ENCODE measurements at regions not wholly inside any gene's neighbourhood (a gene's known extent, or its start where the extent isn't known, plus 50 kb on each side); places are given as distances from the start of the nearest gene placed in this dataset.

DNA sequence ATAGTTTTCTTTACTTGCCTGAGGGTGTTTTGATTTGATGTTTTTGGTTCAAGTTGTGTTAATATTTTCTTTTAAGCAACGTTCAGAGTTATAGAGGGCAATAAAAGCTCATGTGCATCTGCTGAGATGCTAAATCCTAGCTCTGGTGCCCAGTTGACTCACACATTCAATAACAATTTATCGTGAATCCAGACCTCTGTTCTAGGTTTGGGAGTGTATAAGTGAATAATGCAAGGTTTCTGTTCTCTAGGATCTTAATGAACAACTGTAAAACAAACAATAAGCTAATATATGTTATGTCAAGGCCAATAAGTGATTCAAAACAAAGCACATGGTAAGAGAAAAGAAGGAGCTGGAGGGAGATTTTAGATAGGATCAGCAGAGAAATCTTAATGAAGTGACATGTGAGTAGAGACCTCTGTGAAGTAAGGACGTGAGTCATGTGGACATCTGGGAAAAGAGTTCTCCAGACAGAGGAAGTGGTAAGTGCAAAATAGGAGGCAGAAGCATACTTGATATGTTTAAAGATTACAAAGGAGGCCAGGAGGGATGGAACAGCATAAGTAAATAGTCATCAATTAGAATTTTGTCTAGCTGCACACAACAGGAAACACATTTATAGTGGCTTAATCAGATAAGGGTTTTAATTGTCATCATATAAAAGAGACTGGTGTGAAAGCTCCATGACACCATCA is 278.5 kb upstream of the HTR2A start:
- DNase-seq (ENCODE audit: low read depth): peak; percentile 91

DNA sequence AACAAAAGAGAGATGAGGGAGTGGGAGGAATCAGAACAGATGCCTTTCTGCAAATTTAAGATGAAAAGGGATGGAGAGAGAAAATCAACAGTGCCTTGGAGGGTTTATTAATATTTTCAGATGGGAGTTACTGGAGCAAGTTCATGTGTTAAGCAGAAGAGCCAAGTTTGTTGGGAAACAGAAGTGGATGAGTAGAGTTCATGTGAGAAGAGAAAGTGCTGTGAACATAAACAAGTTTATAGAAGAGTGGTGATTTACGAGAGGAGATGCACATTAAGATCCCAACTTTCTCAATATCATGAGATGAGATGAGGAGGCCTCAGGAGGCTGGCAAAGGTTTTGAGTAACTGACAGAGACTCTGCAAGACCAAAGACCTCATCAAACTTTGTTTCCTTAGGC is 274.1 kb upstream of the HTR2A start:
- no peak for DNase-seq (ENCODE audit: low read depth)

DNA sequence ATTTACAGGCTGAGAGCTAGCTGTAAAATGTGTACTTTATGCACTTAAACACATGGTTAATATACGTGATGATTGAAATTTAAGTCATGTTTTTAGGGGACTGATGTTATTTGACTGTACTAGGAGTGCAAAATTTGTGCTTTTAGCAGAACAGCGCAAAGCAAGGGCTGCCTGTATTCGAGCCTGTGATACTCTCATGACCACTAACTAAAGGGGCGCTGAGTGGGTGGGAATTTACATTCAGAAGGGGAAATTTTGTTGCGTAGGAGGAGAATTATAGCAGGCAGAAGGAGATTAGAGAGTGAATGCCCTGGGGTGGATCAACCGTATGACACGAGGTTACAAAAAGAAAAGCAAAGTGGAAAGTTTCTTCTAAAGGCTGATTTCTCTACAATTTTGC is 271.8 kb upstream of the HTR2A start:
- no peak for DNase-seq (ENCODE audit: low read depth)

DNA sequence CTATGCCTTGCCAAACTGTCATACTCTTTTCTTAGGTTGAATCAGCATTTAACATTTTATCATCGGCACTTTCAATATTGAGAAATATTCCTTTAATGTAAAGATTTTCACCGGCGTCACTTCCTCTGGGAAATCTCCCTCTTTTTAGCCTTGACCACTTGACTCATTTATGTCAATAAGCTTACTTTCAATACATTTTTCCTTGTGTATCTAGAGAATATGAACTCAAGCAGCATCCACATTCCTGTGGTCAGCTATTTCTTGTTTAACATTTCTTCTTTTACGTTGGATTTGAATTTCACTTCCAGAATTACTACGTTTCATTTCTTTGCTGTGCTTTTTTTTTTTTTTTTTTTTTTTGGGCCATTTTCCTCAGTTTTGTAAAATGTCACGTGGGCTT is 271.2 kb upstream of the HTR2A start:
- DNase-seq (ENCODE audit: low read depth): peak; percentile 75

DNA sequence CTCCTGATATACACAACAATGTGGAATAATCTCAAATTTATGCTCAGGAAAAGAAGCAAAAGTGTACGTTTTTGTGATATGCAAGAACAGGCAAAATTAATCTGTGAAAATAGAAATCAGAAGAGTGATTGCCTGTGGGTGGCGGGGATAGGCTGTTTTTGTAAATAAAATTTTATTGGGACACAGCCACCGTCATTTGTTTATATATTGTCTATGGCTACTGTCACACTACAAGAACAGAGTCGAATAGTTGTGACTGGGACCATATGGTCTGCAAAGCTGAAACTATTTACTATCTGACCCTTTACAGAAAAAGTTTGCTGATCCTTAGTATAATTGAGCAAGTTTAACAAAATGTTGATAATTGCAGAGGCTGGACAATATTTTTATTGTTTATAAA is 269.5 kb upstream of the HTR2A start:
- DNase-seq (ENCODE audit: low read depth): no peak

DNA sequence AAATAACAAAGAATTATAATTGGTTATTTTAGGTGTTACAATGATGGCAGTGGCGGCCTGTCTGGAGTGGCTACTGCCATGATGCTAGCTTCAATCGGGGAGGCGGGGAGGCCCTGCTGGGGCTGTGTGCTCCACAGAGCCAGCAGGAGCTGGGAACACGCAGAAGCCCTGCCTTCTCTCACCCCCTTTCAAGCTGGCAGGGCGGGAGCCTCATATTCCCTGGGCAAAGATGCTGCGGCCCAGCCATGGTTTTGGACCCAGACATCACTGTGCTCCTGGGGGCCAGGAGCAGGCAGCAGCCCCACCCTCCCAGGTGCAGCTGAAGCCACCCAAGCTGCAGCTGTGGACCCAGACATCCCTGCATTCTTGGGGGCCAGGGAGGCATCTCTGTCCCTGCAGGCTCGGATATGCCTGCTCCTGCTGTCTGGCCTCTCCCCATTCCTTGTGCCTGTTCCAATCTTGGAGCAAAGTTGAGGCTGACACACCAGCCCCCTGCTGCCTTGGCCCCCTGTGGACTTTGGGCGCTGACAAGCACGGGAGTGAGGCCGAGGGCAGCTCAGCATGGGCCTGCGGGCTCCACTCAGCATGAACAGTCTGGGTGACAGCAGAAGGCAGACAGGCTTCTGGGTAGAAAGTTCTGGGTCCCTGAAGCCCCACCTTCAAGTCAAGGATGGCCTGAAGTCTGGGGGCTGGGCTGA is 263.1 kb upstream of the HTR2A start:
- no peak for DNase-seq (ENCODE audit: low read depth)

DNA sequence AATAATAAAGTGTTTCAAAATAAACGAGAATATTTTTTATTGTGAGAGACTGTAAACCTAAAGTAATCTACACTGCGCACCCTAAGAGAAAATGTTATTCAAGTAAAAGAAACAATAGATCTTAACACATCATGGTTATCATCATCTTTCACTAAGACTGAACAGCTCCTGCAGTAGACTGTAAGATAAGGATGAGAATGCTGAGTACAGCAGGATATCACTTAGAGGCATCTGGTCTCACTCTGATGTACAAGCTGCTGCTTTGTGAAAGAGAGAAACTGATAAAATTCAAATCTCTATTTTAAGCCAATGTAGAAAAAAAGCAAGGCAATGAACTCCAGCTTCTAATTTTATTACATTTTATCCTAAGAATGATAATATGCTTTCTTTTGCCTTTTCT is 261.7 kb upstream of the HTR2A start:
- no peak for DNase-seq (ENCODE audit: low read depth)

DNA sequence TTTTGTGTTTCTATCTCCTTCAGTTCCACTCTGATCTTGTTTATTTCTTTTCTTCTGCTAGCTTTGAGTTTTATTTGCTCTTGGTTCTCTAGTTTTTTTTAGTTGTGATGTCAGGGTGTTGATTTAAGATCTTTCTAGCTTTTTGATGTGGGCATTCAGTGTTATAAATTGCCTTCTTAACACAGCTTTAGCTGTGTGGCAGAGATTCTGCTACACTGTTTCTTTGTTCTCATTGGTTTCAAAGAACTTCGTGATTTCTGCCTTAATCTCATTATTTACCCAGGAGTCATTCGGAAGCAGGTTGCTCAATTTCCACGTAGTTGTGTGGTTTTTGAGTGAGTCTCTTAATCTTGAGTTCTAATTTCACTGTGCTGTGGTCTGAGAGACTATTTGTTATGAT is 251.7 kb upstream of the HTR2A start:
- DNase-seq (ENCODE audit: low read depth): no peak

DNA sequence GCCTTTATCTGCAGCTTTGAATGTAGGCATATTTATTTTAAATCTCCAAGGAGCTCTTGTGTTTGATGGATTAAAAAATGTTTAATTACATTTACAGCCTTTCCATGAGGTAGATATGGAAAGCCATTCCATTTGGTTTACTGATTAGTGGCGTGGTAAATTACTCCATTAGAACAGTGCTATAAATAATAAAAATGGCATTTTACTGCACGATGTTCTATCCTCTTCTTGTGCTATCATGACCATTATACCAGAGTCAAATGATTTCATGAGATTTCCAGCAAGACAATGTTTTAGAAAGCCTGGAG is 250.9 kb upstream of the HTR2A start:
- no peak for DNase-seq (ENCODE audit: low read depth)

DNA sequence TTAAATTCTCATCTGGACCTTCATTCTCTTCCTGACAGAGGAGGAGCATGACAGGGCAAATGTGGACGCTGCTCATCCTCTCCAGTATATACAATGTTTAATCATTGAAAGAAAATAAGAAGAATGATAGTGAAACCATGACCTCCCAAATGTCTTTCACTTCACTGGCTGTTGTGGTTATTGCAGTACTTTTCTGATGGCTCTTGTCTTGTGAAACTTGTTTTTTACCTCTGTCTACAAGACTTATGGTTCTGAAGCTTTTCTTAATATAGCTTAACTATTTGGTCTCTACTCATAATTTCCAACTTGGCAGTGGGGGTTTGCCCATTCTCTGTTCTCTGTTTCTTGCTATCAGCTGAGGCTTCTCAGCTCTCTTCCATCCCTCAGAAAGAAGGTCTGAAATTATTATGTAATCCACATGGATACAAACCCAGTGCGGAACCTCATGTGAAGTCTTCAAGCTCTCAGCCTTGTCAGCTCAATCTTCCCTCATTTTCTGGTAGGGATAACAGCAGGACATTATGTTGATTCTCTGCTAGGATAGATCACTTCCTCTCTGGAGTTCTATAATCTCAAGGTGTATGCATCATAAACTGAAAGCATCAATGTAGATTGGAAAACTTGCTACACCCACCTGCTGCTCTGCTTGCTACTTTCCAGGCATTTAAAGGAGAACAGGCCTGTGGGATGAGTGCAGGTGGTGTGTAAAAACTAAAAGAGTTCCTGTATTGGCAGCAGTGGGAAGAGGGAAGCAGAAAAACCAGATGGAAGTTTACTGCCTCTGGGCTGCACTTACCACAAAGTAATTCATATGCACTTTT is 250.3 kb upstream of the HTR2A start:
- no peak for DNase-seq (ENCODE audit: low read depth)

DNA sequence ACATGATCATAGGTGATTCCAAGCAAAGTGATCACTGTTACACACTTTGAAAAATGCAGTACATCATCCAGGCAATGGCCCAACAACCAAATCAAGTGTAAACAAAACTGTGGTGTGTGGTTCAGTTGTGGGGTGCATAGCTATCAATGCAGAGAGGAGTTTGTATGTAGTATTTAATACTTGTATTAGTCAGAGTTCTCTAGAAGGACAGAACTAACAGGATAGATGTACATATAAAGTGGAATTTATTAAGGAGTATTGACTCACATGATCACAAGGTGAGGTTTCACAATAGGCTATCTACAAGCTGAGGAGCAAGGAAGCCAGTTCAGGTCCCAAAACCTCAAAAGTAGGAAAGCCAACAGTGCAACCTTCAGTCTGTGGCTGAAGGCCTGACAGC is 249.3 kb upstream of the HTR2A start:
- peak; percentile 21 for DNase-seq (ENCODE audit: low read depth)

DNA sequence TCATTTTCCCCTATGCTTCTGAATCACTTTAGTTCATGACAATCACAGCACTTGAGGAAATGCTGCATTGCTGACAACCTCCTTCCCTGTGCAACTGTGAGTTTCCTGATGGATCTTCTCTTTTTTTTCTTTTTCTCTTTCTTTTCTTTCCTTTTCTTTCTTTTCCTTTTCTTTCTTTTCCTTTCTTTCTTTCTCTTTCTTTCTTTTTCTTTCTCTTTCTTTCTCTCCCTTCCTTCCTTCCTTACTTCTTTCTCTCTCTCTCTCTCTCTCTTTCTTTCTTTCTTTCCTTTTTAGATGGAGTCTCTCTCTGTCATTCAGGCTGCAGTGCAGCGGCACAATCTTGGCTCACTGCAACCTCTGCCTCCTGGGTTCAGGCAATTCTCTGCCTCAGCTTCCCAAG is 247.9 kb upstream of the HTR2A start:
- no peak for DNase-seq (ENCODE audit: low read depth)

DNA sequence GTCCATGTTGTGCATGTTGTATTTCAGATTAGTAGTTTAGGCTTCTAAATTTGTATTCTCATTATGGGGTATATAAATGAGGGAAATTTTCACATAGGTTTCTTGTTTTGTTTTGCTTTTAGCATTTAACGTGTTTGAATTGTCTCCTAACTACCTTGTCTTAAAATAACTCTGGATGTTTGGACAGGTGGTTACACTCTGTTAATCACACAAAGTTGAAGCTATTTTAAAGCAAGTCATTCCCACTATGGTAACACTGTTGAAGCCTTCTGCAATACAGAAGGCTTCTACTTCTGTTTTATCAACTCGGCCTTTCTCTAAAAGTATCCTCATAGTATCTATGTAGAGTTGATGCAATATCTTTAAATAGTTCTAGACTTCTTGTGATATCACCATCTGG is 245.3 kb upstream of the HTR2A start:
- DNase-seq (ENCODE audit: low read depth): no peak

DNA sequence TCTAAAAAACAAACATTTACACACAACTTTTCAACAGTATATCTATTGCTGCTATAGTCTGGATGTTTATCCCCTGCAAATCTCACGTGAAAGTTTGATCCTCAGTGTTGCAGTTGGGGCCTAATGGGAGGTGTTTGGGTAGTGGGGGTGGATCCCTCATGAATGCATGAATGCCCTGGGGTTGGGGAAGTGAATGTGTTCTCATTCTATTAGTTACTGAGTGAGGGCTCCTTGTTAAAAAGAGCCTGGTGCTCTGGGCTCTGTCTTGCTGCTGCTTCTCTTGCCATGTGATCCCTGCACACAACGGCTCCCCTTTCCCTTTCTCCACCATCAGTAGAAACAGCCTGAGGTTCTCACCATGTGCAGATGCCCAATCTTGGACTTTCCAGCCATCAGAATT is 242.7 kb upstream of the HTR2A start:
- DNase-seq (ENCODE audit: low read depth): no peak

DNA sequence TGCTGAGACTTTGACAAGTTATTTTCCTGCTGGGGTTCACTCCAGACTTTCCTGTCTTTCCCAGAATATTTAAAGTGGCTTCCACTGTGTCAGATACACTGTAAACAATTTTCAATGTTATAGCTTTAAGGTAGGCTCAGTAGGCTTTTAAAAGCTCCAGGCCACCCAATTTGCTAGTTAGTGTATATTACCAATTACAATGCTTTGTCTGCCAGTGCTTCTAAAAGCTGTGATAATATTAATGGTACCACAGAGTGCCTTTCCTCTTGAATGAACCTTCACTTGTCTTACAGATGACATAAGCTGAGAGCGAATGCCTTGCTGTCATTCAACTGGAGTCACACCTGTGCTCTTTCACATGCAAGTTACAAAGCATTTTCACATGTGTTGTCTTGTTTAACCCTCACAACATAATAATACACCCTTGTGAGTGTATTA is 239.7 kb upstream of the HTR2A start:
- no peak for DNase-seq (ENCODE audit: low read depth)

DNA sequence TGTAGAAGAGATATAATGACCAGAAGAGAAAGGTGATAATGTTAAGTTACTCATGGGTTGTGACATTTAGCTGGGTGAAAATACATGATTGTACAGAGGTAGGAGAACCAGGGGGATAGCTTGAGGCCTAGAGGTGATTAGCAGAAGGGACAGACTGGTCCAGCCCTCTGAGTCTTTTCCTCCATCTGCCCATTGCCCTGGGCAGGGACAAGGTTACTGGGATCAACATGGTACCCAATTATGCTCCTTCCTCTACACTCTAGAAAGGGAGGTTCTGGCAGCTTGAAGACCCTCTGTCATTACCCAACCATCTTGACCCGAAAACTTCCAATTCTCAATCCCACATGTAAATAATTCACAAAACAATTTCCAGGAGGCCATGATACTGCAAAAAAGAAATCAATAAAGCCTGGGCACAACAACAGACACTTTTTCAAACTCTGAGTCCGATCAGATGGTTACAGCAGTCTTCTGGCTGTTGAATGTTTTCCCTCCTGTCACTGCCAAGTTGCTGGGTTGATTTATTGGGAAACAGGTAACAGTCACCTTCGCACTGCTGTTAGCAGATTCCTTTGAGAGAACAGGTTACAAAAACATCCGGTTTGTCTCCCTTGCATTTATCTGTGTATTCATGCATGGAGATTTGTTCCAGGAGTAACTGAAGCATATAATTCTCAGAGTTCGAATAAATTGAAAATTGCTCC is 239.1 kb upstream of the HTR2A start:
- no peak for DNase-seq (ENCODE audit: low read depth)

DNA sequence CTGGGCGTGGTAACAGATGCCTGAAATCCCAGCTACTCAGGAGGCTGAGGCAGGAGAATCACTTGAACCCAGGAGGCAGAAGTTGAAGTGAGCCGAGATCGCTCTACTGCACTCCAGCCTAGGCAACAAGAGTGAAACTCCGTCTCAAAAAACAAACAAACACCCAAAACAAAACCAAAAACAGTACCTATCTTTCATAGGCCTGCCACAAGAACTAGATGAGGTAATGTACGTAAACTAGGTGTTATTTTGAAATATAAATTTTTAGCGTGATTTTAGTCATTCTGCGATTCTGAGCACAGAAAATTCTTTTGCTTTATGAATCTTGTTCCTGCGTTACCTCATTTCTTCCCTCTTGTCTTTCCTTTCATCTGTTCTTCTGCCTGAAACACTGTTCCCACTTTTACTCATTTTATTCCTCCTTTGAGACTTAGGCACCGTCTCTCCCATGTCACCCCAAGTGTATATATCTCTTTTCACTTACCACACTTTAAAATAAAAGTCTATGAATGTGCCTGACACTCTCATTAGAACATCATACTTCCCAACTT is 238.2 kb upstream of the HTR2A start:
- DNase-seq (ENCODE audit: low read depth): no peak

DNA sequence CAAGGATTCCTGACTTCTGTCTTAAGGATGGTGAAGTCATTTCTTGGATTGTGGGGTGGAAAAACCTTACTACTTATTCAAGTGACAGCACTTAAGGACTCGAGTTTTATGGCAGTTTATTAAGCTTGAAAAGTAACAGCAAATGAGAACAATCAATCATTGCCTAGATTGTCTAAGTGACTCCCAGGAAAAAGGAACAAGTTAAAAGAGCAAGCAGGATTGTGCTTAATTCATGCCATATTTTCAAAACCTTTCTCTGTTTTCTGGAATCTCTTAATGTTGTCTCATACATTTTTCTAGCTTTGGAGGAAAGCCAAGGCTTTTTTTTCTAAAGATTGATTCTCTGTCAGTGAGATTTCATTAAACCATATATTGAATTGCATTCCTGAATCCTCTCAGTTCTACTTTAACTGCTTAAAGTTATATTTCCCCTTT is 236.2 kb upstream of the HTR2A start:
- no peak for DNase-seq (ENCODE audit: low read depth)

DNA sequence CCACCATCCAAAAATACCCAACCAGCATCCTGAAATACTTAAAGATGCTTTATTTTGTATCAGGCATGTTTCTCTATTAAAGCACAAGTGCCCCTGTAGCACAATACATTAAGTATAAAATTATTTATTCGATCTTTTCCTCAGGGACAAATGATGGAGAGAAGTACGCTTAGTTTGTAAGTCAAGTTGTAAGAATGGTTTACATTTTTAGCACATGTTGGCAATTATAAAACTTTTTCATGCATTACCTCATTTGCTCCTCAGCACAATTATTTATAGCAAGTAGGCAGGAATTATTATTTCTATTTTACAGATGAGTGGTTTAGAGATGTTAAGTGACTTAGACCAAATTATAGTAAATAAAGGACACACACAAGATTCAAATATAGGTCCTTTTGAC is 232.6 kb upstream of the HTR2A start:
- DNase-seq (ENCODE audit: low read depth): no peak

DNA sequence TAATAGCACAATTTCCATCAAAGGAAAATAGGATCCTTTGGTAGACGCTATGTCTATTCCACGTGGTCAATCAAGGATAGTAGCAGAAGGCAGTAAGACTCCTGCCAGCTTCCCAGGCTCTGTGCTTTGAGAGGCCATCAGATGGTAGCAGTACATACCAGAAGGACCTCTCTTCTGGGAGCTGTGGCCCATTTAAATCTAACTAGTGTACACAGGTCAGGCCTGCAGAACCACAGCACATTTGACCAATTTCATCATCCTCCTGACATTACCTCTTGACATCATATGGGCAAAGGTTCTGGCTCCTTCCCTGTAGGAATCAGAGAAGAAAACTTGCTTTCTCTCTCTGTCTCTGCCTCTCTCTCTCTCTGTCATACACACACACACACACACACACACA is 229.6 kb upstream of the HTR2A start:
- peak; percentile 17 for DNase-seq (ENCODE audit: low read depth)

DNA sequence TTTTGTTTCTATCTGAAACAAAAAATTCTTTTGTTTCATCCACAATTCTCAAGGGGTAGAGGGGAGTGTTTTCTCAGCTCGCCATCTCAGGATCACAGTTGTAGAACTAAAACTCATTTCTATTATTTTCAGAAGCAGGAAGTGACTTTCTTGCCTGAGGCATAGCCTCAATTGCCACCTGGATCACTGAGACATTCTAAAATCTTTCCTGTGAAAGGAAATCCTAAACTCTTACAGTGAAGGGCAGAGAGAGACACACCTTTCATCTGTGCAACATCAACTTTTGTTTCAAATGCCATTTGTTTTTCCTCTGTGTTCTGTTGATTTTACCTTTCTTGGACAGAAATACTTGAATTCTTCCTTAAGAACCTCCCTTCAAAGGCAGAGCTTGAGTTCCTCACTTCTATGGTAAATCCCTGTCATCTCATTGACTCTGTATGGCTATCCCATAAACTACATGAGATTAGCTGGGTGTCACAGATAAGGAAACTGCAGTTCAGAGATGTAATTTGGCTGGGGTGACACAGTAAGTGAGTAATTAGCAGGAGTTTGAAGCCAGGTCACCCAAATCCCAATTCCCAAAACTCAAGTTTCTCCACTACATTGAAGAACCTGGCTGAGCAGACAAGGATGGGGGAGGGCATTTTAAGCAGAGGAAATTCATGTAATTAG is 224.4 kb upstream of the HTR2A start:
- DNase-seq (ENCODE audit: low read depth): peak; percentile 39

DNA sequence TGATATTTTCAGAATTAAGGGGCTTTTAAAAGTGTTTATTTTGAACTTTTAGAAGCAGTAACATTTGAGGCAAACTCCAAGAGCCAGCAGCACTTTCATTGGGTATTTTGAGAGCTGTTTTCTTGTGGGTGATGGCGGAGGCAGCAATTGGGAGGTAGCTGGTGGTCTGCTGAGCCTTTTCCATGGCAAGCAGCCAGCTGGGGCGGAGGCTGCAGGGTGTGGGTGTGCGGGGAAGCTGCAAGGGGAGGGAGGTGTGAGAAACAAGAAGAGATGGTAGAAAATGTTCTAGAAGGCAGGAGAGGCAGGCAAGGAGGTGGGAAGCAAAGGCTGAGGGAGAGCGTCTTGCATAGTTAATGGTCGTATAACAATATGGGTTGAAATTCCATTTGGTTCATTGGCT is 223.4 kb upstream of the HTR2A start:
- no peak for DNase-seq (ENCODE audit: low read depth)
